ENCODE measurements at regions not wholly inside any gene's neighbourhood (a gene's known extent, or its start where the extent isn't known, plus 50 kb on each side); places are given as distances from the start of the nearest gene placed in this dataset.

DNA sequence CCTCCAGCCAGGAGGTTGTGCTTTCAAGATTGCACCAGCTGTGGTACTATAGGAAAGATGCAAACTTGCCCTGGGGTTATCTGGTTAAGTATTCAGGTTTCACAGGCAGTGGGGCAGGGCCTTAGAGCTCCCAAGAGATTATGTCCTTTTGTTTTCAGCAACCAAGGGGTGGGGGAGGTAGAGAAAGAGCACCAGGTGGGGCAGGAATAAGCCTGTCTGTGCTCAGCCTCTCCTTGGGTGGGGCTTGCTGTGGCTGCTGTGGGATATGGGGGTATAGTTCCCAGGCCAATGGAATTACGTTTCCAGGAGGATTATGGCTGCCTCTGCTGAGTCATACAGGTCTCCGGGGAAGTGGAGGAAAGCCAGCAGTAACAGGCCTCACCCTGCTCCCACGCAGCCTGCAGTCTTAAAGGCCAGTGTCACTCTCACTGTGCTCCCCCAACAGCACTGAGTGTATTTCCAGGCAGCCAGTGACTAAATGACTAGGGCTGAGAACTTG is 508.6 kb downstream of the RWDD3 start:
- no peaks in the 10 kb centered on the region for H3K4me1 ChIP-seq (ENCODE audit: control insufficient read depth in 1 of 2, insufficient read depth in 2 of 2, low read length in 2 of 2)
- H3K27ac ChIP-seq (ENCODE audit: low read depth in 1 of 2, low read length in 2 of 2) = no peak overlapping the region
- H3K36me3 ChIP-seq (replicated peaks in 1 of 2; ENCODE audit: control insufficient read depth in 1 of 2, insufficient read depth in 2 of 2, low read length in 2 of 2) = no peaks in the 10 kb centered on the region
- no peaks in the 10 kb centered on the region for H3K27me3 ChIP-seq (ENCODE audit: control insufficient read depth in 2 of 2, insufficient read depth in 2 of 2, low read length in 2 of 2)
- H3K4me2 ChIP-seq (replicated peaks; ENCODE audit: extremely low read depth, low read length, poor library complexity, severe bottlenecking) = no peak overlapping the region
- H3K9me3 Mint-ChIP-seq = peaks cover 6 to 22% (median 13%) of the 10 kb centered on the region in 7 donors
- peaks cover 12 to 21% of the 10 kb centered on the region in 2 donors for H3K9me3 ChIP-seq (replicated peaks in 1 of 2; ENCODE audit: control insufficient read depth in 1 of 2, insufficient read depth in 1 of 2, low read length in 2 of 2)
- H3K9ac ChIP-seq (ENCODE audit: insufficient read depth, low read length, poor library complexity, severe bottlenecking) = no peak overlapping the region
- no peaks in the 10 kb centered on the region for H3K36me3 Mint-ChIP-seq
- no peaks in the 10 kb centered on the region for H3K79me2 ChIP-seq (ENCODE audit: insufficient read depth, low read length)
- H3K4me1 Mint-ChIP-seq = no peaks in the 10 kb centered on the region
- no peak for DNase-seq
- WGBS (ENCODE audit: insufficient coverage) = 94% methylated on average over 2 of the region's 3 CpGs
- H3K27me3 Mint-ChIP-seq (ENCODE audit: low read depth in 3 of 3) = no peaks in the 10 kb centered on the region
- H3K27ac Mint-ChIP-seq = no peak overlapping the region
- H4K20me1 ChIP-seq (ENCODE audit: insufficient read depth, low read length) = no peaks in the 10 kb centered on the region
- no peak overlapping the region for H3K4me3 ChIP-seq (replicated peaks in 1 of 3; ENCODE audit: low read depth in 2 of 3, low read length in 3 of 3)
- no peak overlapping the region for H3K4me3 Mint-ChIP-seq
- intact Hi-C loops (cut with micrococcal nuclease) = no loop called here
- no peak overlapping the region for H2AFZ ChIP-seq (ENCODE audit: insufficient read depth, low read depth, low read length, poor library complexity, severe bottlenecking)
- TF ChIP-seq, protein P1, sequence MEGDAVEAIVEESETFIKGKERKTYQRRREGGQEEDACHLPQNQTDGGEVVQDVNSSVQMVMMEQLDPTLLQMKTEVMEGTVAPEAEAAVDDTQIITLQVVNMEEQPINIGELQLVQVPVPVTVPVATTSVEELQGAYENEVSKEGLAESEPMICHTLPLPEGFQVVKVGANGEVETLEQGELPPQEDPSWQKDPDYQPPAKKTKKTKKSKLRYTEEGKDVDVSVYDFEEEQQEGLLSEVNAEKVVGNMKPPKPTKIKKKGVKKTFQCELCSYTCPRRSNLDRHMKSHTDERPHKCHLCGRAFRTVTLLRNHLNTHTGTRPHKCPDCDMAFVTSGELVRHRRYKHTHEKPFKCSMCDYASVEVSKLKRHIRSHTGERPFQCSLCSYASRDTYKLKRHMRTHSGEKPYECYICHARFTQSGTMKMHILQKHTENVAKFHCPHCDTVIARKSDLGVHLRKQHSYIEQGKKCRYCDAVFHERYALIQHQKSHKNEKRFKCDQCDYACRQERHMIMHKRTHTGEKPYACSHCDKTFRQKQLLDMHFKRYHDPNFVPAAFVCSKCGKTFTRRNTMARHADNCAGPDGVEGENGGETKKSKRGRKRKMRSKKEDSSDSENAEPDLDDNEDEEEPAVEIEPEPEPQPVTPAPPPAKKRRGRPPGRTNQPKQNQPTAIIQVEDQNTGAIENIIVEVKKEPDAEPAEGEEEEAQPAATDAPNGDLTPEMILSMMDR (IDR thresholded peaks at IDR 0.05) = no peak

DNA sequence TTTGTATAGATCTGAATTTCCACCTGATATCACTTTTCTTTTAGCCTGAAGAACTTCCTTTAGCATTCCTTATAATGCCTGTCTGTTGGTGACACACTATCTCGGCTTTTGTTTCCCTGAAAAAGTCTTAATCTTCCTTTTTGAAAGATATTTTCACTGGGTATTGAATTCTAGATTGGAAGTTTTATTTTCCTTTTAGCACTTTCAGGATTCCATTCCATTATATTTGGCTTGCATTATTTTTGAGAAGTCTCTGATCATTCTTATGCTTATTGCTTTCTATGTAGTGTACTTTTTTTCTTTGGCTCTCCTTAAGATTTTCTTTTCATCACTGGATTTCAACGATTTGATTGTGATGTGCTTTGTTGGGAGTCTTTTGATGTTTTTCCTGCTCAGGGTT is 510.7 kb downstream of the RWDD3 start:
- no CpG with 5 or more reads among the region's 2 CpGs for WGBS (ENCODE audit: insufficient coverage)
- H3K27me3 Mint-ChIP-seq (ENCODE audit: low read depth in 3 of 3) = no peaks in the 10 kb centered on the region

More for the DNA sequence above, 510.7 kb downstream of the RWDD3 start:
- Mint-ChIP-seq H3K36me3 (no peaks in the 10 kb centered on the region), H3K27ac (no peak overlapping the region), H3K4me3 (no peak overlapping the region), H3K9me3 (peaks cover 5 to 19% (median 13%) of the 10 kb centered on the region in 7 donors), H3K4me1 (no peaks in the 10 kb centered on the region)
- TF ChIP-seq, protein P1 (IDR thresholded peaks at IDR 0.05) = no peak
- no peak for DNase-seq
- intact Hi-C loops (cut with micrococcal nuclease) = no loop called here
- no peaks in the 10 kb centered on the region for H3K79me2 ChIP-seq (ENCODE audit: insufficient read depth, low read length)
- H2AFZ ChIP-seq (ENCODE audit: insufficient read depth, low read depth, low read length, poor library complexity, severe bottlenecking) = no peak overlapping the region
- no peaks in the 10 kb centered on the region for H3K4me1 ChIP-seq (ENCODE audit: control insufficient read depth in 1 of 2, insufficient read depth in 2 of 2, low read length in 2 of 2)
- H3K4me2 ChIP-seq (replicated peaks; ENCODE audit: extremely low read depth, low read length, poor library complexity, severe bottlenecking) = no peak overlapping the region
- H3K4me3 ChIP-seq (replicated peaks in 1 of 3; ENCODE audit: low read depth in 2 of 3, low read length in 3 of 3) = no peak overlapping the region
- H3K27me3 ChIP-seq (ENCODE audit: control insufficient read depth in 2 of 2, insufficient read depth in 2 of 2, low read length in 2 of 2) = no peaks in the 10 kb centered on the region
- H4K20me1 ChIP-seq (ENCODE audit: insufficient read depth, low read length) = no peaks in the 10 kb centered on the region
- no peak overlapping the region for H3K27ac ChIP-seq (ENCODE audit: low read depth in 1 of 2, low read length in 2 of 2)
- H3K9me3 ChIP-seq (replicated peaks in 1 of 2; ENCODE audit: control insufficient read depth in 1 of 2, insufficient read depth in 1 of 2, low read length in 2 of 2) = peaks cover 12 to 17% of the 10 kb centered on the region in 2 donors
- no peaks in the 10 kb centered on the region for H3K36me3 ChIP-seq (replicated peaks in 1 of 2; ENCODE audit: control insufficient read depth in 1 of 2, insufficient read depth in 2 of 2, low read length in 2 of 2)
- no peak overlapping the region for H3K9ac ChIP-seq (ENCODE audit: insufficient read depth, low read length, poor library complexity, severe bottlenecking)

Measured in CD14-positive monocyte (primary cell).